GM04504 (cell line): ENCODE measurements at regions not wholly inside any gene's neighbourhood (a gene's known extent, or its start where the extent isn't known, plus 50 kb on each side); places are given as distances from the start of the nearest gene placed in this dataset.

ENCODE experiments used
- DNase-seq: peaks from one replicate; pipeline ENCODE4 v3.0.0-alpha.2; 2012; ENCODE audit warnings: low read depth

GRCh38 chr7:112882991-112883390 is 92.8 kb upstream of the TMEM168 start:
- no peak for DNase-seq

GRCh38 chr7:112882511-112882910 is 92.3 kb upstream of the TMEM168 start:
- DNase-seq, result no peak

- no peak for DNase-seq
These were observed 91.8 kb upstream of the TMEM168 start for GRCh38 chr7:112882022-112882421.

- DNase-seq, result no peak
These were observed 90.7 kb upstream of the TMEM168 start for GRCh38 chr7:112880818-112881418.

- no peak for DNase-seq
These were observed 87.7 kb upstream of the TMEM168 start for GRCh38 chr7:112877691-112878460.

- no peak for DNase-seq
These were observed 86.7 kb upstream of the TMEM168 start for GRCh38 chr7:112876877-112877276.

GRCh38 chr7:112874909-112875308 is 84.7 kb upstream of the TMEM168 start:
- no peak for DNase-seq

DNA sequence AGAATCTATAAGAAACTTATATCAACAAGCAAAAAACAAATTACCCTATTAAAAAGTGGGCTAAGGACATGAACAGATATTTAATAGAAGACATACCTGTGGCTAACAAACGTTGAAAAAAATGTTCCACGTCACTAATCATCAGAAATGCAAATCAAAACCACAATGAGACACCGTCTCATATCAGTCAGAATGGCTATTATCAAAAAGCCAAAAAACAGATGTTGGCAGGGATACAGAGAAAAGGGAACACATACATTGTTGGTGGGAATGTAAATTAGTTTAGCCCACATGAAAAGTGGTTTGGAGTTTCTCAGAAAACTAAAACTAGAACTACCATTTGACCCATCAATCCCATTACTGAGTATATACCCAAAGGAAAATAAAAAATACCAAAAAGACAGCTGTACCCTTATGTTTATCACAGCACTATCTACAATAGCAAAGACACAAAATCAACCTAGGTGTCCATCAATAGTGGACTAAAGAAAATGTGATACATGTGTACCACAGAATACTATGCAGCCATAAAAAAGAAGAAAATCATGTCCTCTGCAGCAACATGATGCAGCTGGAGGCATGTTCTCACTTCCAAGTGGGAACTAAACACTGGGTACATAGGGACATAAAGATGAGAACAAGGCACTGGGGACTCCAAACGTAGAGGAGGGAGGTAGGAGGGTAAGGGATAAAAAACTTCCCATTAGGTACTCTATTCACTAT is 83.8 kb upstream of the TMEM168 start:
- DNase-seq, result no peak

GRCh38 chr7:112869111-112869774 is 79.0 kb upstream of the TMEM168 start:
- DNase-seq, result no peak

DNA sequence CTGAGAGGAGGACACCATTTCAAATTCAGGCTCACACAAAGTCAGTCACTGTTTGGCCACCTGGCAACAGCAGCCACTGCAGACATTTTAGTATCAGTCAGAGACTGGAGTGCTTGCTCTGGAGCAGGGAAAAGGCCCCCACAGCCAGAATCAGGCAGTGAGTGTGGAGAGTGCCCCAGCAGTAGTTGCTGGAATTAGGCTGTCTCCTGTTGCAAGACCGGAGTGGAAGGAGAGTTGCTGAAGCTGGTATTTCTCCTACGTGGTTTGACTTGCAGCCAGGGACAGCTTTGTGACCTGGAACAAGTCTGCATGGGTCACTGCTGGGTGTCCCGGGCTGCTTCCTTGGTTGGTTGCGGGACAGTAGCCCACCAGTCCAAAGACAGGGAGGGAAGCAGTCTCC is 78.4 kb upstream of the TMEM168 start:
- no peak for DNase-seq

- no peak for DNase-seq
These were observed 76.2 kb upstream of the TMEM168 start for GRCh38 chr7:112866424-112866823.

- no peak for DNase-seq
These were observed 74.2 kb upstream of the TMEM168 start for GRCh38 chr7:112864380-112864779.

GRCh38 chr7:112858838-112859237 is 68.6 kb upstream of the TMEM168 start:
- DNase-seq, result no peak

GRCh38 chr7:112855227-112855626 is 65.0 kb upstream of the TMEM168 start:
- DNase-seq, result no peak

DNA sequence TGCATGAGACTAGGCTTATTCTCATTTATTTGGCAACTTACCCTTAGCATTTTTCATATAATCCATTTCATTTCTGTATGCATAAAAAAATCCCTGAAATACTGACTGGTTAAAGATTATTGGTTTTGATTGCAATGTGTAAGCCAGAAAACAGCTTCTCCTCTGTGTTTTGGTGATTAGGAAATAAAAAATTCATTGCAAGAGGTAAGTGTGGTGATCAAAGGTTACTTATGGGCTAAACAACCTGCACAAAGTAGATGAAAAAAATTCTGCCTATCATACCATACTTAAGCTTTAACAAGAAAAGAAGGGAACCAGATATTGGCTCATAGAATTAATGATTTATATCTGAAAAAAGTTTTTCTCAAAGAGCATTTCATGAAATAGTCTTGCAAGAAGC is 64.0 kb upstream of the TMEM168 start:
- DNase-seq, result no peak

- no peak for DNase-seq
These were observed 63.2 kb upstream of the TMEM168 start for GRCh38 chr7:112853422-112853821.

- DNase-seq, result no peak
These were observed 53.0 kb upstream of the TMEM168 start for GRCh38 chr7:112843151-112843550.
